HG02571 (cell line): ENCODE measurements at regions not wholly inside any gene's neighbourhood (a gene's known extent, or its start where the extent isn't known, plus 50 kb on each side); places are given as distances from the start of the nearest gene placed in this dataset.
"Not testable (repeated sequence)": the region's sequence is repeated elsewhere in the genome, so short reads cannot be mapped to it uniquely, and the experiment has no call there.

Experiments
- ATAC-seq: cut with Tn5 transposase; IDR thresholded peaks from one replicate; pipeline ENCODE4 v1.9.1; 2021; ENCODE audit warnings: mild to moderate bottlenecking, moderate library complexity; ENCODE audit not compliant: unreplicated experiment

DNA sequence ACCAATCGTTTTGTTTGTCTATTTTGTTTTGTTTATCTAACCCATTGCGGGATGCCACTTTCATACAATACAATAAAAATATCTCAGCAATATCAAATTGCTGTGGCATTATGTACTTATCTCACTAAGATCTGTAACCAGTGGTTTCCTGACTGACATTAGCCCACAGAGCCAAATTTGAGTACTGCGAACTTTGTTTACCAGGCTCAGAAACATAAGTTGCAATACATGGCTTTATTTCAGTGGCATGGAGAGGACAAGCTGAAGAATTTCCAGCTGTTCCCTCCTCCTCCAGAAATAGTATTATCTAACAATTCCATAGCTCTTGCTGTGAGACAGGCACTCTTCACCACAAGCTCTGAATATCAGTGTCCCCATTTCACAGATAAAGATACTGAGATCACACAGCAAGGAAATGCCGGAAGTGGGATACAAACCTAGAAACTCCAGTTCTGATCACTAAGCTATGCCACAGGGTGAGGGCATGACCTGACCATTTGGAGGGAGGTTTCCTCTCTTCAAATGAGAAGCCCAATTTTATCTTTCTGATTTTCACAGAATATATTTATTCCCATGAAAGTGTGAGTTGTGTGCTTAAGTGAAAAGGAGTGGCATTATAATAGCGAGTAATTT lies 469.9 kb upstream of the CBLB start:
- no peak for ATAC-seq

DNA sequence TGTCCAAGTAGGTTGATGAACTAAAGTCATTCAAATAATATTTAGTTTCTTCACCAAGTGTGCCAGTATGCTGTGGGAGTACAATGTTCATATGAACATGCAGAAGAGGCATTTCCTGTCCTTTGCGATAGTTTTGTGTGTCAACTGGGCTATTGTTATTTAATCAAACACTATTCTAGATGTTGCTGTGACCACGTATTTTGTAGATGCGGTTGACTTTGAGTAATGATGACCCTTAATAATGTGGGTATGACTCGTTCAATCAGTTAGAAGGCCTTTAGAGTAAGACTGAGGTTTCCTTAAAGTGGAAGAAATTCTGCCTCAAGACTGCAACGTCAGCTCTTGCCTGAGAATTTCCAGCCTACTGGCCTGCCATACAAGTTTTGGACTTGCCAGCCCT lies 470.7 kb upstream of the CBLB start:
- no peak for ATAC-seq

DNA sequence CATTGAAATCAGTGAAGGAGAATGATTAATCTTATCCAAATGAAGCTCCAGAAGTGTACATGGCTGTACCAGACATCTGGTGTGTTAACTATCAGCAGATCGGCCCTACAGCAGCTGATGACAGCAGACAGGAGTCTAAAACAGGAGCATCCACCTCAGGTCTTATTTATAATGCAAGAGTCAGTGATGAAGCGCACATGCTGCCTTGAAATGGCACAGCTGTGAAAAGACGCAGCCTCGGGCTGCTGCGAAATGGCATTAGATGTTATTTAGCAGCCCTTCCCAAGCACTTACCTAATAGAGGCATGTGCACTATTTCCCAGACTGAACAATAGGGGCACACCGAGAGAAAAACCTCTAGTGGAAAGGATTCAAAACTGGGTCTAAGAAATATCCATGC lies 472.3 kb upstream of the CBLB start:
- no peak for ATAC-seq

GRCh38 chr3:106341586-106342162 lies 472.9 kb upstream of the CBLB start:
- no peak for ATAC-seq

DNA sequence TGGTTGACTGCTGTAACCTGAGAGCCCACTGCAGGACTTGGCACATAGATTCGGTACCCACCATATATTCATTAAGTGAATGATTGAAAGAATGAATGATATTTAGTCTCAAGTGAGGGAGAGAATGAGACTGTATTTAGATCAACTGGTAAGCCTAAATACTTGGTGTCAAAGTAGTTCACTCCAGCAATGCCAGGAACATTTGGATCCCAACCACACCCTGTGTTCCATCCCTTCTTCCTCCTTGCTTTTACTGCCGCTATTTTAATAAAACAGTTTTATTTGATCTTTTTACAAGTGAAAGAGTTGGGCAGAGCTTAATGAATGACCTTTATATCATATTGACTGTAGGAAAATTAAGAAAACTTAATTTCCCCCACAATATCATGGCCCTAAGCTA lies 473.6 kb upstream of the CBLB start:
- ATAC-seq, result no peak

DNA sequence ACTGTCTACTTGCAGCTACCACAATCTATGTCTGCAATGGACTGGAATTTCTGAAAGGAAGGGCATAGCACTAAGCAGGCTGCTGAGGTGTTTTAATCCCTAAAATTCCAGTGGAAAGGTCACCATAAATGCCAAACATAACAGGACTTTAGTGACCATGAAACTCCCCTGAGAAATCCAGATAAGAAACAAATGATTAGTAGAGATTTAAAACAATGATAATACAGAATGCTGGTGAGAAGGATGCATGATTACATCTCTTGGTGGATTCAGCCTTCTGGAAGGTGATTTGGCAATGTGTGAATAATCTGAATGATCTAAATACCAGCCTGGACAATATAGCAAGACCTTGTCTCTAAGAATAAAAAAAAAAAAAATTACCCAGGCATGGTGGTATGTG lies 475.0 kb upstream of the CBLB start:
- no peak for ATAC-seq

GRCh38 chr3:106345353-106346027 lies 476.7 kb upstream of the CBLB start:
- ATAC-seq, result no peak

DNA sequence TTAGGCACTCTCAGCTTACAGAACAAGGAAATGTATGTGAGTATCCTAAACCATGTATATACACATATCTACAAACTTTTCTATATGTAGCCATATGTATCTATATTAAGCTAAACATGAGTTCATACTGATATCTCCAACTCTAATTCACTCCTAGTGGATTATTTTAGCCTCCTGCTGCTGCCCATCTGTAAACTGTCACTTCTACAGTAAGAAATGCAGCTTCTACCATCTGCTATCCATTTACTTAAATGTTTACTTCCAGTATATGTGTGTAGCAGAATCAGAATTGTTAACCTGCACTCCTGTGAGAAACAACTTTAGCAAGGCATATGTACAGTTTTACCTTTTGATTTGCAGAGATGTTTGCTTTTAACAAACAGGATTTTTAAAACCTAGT lies 478.5 kb upstream of the CBLB start:
- ATAC-seq, result no peak

DNA sequence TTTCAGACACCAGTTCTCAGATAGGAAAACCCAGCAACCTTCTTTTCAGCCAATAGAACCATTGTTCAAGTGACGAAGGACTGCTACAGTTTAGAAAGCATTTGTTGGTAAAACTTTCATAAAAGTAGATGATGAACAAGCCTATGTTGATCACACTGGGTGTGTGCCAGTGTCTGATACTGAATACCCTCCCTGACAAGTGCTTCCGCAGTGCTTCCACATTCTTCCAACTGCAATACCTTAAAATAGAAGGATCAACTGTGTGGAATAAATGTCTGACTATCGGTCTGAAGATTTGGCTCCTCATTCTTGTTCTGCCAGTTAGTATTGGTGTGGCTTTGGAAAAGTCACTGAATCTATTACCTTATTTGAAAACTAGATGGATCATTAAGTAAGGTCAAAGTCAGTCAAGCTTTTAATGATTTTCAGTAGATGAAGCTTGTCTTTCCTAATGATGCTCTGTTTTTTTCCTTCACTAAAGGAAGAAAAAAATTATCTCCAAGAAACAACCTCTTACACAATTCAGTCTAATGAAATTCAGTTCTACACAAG lies 479.4 kb upstream of the CBLB start:
- ATAC-seq, result no peak

DNA sequence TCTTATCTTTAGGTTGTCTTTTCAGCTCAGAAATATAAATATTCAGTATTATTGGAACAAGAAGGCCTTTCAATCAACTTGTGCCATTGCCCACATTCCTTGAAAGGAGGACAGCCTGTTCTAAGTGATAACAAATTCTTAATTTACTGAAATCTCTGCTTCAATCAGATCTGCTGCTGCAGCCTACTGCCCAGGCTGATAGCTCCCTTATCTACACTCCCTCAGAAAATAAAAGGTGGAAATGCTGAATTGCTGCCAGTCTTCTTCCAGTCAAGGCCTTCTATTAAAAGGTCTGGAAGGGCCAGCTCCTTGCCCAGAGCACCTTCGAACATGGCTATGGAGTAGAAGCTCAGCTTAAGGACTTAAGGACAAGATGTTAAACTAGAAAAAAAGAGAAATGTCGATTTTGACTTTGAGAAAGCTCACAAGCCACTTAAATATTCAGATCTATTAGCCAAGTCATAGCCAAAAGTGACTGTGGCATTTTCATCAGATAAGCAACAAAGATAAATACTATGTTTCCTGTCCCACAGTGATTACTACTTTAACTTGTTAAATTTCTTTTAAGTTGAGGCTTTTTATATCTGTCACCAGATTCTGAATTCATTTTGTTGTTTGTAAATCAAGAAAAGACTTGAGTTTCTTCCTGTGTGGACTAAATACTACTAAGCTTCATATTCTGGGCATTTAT lies 480.5 kb upstream of the CBLB start:
- ATAC-seq, result no peak

DNA sequence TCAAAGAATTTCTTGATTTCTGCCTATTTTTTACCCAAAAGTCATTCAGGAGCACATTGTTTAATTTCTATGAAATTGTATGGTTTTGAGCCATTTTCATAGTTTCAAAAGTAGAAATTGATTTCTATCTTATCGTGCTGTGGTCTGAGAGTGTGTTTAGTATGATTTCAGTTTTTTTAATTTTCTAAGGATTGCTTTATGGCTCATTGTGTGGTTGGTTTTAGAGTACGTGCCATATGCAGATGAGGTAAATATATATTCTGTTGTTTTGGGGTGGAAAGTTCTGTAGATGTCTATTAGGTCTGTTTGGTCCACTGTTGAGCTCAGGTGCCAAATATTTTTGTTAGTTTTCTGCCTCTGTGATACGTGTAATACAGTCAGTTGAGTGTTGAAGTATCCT lies 487.1 kb upstream of the CBLB start:
- no peak for ATAC-seq

DNA sequence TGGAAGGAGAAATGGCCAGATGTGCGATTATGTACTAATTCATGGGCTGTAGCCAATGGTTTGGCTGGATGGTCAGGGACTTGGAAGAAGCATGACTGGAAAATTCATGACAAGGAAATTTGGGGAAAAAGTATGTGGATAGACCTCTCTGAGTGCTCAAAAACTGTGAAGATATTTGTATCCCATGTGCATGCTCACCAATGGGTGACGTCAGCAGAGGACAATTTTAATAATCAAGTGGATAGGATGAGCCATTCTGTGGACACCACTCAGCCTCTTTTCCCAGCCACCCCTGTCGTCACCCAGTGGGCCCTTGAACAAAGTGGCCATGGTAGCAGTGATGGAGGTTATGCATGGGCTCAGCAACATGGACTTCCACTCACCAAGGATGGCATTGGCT lies 490.9 kb upstream of the CBLB start:
- no peak for ATAC-seq

DNA sequence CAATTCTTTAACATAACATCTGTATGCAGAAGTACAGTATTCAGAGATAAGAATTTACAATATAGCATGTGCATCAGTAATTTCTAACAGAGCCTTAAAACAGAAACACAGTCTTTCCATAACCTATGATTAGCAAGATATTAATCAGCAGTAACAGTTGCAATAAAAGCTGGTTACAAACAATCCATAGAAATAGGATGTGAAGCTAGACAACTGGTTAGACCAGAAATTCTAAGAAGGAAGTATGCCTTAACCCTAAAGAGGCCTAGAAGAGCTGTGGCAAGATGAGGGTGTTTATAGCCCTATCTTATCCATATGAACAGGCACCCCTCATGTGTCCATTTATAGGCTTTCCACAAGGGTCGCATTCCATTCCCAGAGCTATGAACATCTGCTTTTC lies 492.1 kb upstream of the CBLB start:
- not testable (repeated sequence) for ATAC-seq

GRCh38 chr3:106364477-106364876 lies 495.7 kb upstream of the CBLB start:
- no peak for ATAC-seq

DNA sequence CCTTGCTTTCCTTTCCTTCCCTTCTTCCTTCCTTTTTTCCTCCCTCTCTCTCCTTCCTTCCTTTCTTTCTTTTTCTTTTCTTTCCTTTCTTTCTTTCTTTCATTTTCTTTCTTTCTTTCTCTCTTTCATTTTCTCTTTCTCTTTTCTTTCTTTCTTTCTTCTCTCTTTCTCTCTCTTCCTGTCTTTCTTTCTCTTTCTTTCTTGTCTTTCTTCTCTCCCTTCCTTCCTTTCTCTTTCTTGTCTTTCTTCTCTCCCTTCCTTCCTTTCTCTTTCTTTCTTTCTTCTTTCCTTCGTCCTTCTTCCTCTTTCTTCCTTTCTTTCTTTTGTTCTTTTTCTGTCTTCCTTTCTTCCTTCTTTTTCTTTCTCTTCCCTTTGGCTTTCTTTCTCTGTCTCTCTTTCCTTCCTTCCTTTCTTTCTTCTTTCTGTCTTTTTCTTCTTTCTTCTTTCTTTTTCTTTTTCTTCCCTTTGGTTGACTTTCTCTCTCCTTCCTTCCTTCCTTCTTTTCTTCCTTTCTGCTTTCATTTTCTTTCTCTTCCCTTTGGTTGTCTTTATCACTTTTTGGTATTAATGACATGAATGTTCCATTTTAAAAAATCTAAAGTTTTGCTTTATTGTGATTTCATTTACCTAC lies 496.4 kb upstream of the CBLB start:
- ATAC-seq, result no peak

DNA sequence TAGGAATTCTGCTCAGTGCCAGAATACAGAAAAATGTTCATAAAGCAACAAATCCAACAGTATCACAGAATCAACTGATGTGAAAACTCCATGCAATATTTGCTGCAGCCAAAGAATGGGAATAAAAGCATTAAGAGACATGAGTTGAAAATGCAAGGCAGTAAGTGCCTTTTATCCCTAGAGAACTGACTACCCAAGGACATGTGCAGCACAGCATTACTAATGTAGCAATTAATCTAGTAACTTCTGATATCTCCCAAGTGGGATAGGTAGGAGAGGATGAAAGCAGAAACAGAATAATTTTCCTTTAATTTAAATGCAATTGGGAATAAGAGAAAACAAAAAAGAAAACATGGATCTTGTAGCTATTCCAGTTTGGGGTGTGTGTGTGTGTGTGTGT lies 497.5 kb upstream of the CBLB start:
- no peak for ATAC-seq

DNA sequence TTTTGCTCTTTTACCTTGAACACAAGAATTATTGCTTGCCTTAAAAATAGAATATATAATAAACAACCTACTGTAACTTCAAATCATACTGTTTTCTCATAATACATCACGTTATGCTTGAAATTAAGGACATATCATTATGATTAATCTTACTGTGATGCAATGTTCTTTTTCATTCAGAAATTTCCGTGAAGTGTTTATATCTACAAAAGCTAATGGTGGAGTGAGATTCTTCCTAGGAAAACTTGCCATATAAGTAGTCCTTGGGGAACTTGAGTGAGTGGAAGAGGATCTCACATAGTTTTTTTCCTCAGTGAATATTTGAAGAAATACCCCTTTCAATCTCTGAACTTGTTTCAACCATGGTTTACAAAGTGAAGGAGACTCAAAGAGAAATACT lies 498.7 kb upstream of the CBLB start:
- ATAC-seq, result no peak

DNA sequence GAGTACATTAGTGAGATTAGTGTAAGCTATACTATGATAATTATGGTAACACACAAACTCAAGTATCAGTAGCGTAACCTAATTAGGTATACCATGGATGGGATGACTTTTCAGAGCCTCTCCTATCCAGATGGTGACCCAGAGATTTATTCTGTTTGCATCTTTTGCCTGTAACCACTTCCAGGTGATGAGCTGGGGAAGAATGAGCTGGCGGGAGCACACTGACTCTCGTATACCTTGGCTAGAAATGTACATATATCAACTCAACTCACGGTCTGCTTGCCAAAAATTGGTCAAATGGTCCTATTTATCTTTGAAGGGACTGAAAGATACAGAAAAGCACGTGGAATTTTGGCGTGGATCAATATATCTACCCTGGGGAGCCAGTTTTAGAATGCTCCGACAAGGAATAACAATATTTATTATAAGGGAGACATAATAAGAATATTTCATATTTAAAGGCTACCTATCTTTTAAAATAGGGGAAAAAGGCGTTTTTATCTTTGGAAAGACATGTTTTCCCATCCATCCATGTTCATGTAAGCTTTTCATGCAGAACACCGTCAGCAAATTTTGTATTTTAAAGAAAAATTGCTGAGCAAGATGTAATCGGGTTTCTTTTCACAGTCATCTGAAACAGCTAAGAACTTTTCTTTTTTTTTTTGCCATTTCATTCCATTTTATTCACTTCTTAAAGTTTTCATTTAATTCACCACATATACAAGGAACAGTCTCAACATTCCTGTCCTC lies 502.6 kb upstream of the CBLB start:
- no peak for ATAC-seq

DNA sequence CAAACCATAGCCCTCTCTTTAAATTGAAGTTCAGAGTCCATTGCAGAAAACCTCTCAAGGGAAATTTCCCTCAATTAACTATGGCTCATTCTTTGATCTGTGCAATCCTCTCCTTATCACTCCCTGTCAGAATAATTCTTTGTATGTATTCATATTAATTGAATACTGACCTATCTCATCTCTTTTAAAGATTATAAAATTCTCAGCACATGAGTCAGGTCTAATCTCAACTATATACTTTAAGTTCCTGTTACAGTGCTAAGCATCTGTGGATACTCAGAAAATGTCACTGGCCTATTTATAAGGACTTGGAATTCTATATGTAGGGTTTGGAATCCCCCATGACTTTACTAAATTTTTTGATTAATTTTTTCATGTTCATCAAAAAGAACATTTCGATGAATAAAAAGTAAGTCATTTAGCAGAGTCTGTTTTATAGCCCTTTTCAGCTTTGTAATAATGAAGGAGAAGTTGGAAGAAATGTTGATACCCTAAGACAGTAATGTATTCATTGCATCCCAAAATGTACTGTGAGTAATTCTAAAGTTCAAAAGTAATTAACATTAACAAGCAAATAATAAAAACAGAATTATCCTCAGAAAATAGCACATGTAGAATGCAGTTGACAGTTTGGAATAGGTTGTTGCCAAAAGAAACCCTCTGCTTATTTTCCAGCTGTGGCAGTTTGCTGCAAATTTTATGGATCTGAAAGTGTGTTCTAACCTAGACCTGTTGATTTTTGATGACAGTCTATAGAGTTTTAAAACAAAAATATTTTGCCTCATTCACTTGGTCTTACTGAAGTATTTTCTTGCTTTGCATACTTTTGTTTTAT lies 503.4 kb upstream of the CBLB start:
- ATAC-seq, result no peak

DNA sequence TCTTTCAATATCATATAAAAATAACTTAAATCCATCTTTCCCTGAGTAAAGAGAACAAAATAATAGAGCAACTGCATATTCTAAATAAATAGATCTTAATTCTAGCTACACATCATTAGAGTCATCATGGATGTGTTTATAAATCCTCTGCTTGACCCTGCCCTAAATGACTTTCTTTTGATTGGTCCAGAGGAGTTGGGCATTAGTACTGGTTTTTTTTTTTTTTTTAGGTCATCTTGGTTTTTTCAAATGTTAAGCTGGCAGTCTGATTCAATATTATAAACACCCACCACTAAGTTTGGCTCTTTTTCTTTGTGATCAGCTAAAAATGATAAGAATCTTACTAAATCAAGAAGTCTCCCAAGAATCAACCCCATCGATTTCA lies 504.0 kb upstream of the CBLB start:
- no peak for ATAC-seq
